ENCODE measurements at regions not wholly inside any gene's neighbourhood (a gene's known extent, or its start where the extent isn't known, plus 50 kb on each side); places are given as distances from the start of the nearest gene placed in this dataset.

GRCh38 chr10:112871021-112871420, 79.0 kb upstream of the TCF7L2 start:
- intact Hi-C loops (cut with micrococcal nuclease), result no loop called here
- DNase-seq (no peak), ATAC-seq (no peak)

DNA sequence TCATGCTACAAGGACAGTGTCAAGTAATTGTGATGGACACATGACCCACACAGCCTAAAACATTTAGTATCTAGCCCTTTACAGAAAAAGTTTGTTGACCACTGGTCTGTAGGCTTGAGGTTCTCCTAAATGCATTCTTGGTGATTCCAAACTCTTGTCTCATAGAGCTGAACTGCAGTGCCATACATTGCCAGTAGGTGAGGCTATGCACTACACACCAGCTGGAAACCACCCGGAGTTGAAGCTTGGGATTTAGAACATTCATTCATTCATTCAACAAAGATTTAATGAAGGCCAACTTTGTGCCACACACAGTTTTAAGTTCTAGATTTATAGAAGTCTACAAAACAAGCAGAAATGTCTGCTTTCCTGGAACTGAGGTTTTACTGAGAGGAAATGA, 77.3 kb upstream of the TCF7L2 start:
- DNase-seq (no peak), ATAC-seq (no peak)
- intact Hi-C loops (cut with micrococcal nuclease), result no loop called here

DNA sequence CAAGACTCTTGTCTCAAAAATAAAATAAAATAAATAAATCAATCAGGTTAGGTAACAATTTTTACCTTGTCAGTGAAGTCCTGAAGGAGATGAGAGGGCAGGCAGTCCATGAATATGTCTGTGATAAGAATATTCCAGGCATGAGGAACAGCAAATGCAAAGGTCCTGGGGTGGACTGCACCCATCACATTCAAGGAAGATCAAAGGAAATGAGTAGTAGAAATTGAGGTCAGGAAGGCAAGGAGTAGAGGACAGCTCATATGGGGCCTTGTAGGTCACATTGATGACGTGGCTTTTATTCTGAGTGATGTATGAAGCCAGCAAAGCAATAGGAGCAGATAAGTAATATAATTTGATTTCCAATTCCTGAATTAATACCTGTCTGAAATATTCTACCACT, 76.5 kb upstream of the TCF7L2 start:
- ATAC-seq, result no peak
- DNase-seq, result no peak
- intact Hi-C loops (cut with micrococcal nuclease), result no loop called here

GRCh38 chr10:112874982-112875381, 75.1 kb upstream of the TCF7L2 start:
- DNase-seq, result no peak
- intact Hi-C loops (cut with micrococcal nuclease), result no loop called here
- no peak for ATAC-seq

- ATAC-seq, result no peak
- intact Hi-C loops (cut with micrococcal nuclease), result no loop called here
- DNase-seq, result no peak
Observed at GRCh38 chr10:112875476-112876267, 74.4 kb upstream of the TCF7L2 start.

GRCh38 chr10:112880633-112881530, 69.2 kb upstream of the TCF7L2 start:
- ATAC-seq (no peak), DNase-seq (no peak)
- intact Hi-C loops (cut with micrococcal nuclease), result no loop called here

DNA sequence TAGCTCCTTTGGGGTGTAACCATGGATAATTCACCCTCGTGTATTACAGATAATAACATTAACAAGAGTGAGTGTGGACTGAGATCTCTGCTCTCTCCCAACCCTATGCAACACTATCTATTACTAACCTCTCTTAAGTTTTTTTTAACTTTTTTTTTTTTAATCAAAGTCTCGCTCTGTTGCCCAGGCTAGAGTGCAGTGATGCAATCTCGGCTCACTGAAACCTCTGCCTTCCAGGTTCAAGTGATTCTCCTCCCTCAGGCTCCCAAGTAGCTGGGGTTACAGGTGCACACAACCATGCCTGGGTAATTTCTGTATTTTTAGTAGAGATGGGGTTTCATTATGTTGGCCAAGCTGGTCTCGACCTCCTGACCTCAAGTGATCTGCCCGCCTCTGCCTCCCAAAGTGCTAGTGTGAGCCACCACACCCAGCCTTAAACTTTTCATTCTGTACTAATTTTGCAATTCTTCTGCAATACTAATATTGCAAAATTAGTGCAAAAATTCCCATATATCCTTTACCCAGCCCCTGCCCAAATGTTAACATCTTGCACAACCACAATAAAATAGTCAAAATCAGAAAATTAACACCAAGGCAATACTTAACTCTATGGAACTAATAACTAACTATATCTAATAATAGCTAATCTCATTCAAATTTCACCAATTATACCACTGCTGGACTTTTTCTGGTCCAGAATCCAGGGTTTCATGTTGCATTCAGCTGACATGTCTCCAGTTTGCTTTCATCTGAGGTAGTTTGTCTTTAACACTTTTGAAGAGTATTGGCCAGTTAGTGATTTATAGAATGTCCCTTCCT, 66.5 kb upstream of the TCF7L2 start:
- intact Hi-C loops (cut with micrococcal nuclease), result no loop called here
- ATAC-seq (no peak), DNase-seq (no peak)

GRCh38 chr10:112884179-112884504, 65.9 kb upstream of the TCF7L2 start:
- DNase-seq (no peak), ATAC-seq (no peak)
- intact Hi-C loops (cut with micrococcal nuclease), result no loop called here

DNA sequence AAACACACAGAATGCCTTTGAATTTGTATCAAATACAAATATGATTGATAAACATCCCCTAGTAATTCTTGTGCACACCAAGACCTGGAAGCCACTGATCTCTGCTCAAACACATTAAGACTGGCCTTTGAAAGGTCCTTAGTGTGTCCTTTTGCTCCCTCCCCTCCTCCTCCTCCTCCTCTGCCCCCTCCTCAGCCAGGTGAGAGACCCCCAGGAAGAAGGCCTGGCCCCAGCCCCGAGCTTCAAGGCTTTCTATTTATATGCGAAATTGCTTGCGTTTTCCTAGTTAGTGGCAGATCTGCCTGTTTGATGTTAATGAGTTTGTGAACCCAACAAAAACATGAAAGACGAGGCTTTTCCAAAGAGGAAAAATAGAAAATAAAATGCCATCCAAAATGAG, 63.6 kb upstream of the TCF7L2 start:
- ATAC-seq (no peak), DNase-seq (no peak)
- intact Hi-C loops (cut with micrococcal nuclease), result no loop called here

- intact Hi-C loops (cut with micrococcal nuclease), result no loop called here
- ATAC-seq (no peak), DNase-seq (no peak)
Observed at GRCh38 chr10:112887968-112888367, 62.1 kb upstream of the TCF7L2 start.

- intact Hi-C loops (cut with micrococcal nuclease), result no loop called here
- no peak for ATAC-seq
- DNase-seq, result no peak
Observed at GRCh38 chr10:112895292-112895691, 54.8 kb upstream of the TCF7L2 start.

DNA sequence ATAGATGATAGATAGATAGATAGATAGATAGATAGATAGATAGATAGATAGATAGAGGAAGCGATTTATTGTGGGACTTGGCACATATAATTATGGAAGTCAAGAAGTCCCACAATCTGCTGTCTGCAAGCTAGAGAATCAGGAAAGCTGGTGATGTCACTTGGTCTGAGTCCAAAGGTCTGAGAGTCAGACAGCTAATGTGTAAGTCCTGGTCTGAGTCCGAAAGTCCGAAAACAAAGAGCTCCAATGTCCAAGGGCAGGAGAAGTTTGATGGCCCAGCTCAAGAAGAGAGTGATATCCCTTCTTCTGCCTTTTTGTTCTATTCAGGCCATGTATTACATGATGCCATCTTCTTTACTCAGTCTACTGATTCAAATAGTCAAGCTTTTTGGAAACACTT, 53.8 kb upstream of the TCF7L2 start:
- intact Hi-C loops (cut with micrococcal nuclease), result no loop called here
- DNase-seq (no peak), ATAC-seq (no peak)

- DNase-seq (no peak), ATAC-seq (no peak)
- intact Hi-C loops (cut with micrococcal nuclease), result no loop called here
Observed at GRCh38 chr10:112896722-112897121, 53.3 kb upstream of the TCF7L2 start.

GRCh38 chr10:112898540-112899390, 51.3 kb upstream of the TCF7L2 start:
- intact Hi-C loops (cut with micrococcal nuclease), result no loop called here
- DNase-seq (no peak), ATAC-seq (peak; percentile 28)

DNA sequence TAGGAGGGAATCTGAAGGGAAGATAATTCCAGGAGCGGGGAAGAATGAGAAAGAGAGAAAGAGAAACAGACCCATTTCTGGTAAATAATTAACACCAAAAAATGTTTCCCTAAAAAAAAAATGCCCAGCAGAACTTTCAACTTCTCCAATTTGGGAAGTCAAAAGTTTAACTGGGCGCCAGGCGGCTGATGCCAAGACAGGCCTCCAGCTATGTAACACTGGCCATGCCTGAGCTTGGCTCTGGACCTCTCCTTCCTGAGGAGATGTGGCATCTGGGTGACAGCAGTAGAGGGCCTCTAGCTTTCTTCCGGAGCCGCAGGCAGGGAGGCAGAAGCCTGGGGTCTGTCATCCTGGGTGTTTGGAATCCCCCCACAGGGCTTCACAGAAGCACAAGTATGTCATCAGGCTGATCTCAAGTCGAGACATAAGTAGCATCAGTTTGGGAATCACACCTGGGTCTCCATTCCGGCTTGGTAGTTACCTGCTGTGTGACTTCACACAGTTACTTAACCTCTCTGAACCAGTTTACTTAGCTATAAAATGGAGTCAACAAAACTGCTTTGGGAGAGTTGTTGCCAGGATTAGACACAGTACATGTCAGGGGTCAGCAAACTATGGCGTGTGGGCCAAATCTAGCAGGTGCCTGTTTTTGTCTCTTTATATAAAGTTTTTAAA, 50.5 kb upstream of the TCF7L2 start:
- intact Hi-C loops (cut with micrococcal nuclease), result no loop called here
- no peak for ATAC-seq
- DNase-seq, result no peak
